HL-60 (cell line): ENCODE measurements at regions not wholly inside any gene's neighbourhood (a gene's known extent, or its start where the extent isn't known, plus 50 kb on each side); places are given as distances from the start of the nearest gene placed in this dataset.

ENCODE experiments used
- GABPA ChIP-seq: IDR thresholded peaks from 2 replicates; pipeline ENCODE4 v1.6.1; 2012; ENCODE audit warnings: low read depth
- POLR2AphosphoS5 ChIP-seq: IDR thresholded peaks from 2 replicates; pipeline ENCODE4 v1.6.1; 2012; ENCODE audit warnings: low read depth
- SPI1 ChIP-seq: IDR thresholded peaks from 2 replicates; pipeline ENCODE4 v1.6.1; 2012; ENCODE audit warnings: low read depth, mild to moderate bottlenecking, borderline replicate concordance
- TF ChIP-seq, protein P1 (sequence below): IDR thresholded peaks from one replicate; pipeline ENCODE4 v1.5.1; 2011; ENCODE audit warnings: low read length, control low read depth, inconsistent platforms; ENCODE audit not compliant: insufficient read depth
- TF ChIP-seq, protein P2 (sequence below): IDR thresholded peaks from 2 replicates; pipeline ENCODE4 v1.6.1; 2012; ENCODE audit warnings: low read depth; ENCODE audit not compliant: insufficient replicate concordance

DNA sequence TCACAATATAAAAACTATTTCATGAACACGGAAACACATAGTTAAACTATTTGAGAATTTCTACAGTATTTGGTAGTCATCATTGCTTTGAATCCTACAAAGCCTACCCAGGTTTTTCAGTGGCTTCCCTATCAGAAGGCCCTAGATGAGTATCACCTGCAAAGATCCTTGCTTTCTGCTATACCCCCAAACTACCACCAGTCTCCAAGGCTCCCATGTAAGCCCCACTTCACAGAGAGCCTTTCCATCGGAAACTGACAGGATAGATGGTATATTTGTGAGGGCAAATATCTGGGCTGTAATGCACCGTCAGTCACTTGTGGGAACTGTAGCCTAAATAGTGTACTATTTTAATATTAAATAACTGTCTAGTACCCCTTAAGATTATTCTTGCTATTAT is 674.3 kb downstream of the BRINP3 start:
- TF ChIP-seq, protein P1, sequence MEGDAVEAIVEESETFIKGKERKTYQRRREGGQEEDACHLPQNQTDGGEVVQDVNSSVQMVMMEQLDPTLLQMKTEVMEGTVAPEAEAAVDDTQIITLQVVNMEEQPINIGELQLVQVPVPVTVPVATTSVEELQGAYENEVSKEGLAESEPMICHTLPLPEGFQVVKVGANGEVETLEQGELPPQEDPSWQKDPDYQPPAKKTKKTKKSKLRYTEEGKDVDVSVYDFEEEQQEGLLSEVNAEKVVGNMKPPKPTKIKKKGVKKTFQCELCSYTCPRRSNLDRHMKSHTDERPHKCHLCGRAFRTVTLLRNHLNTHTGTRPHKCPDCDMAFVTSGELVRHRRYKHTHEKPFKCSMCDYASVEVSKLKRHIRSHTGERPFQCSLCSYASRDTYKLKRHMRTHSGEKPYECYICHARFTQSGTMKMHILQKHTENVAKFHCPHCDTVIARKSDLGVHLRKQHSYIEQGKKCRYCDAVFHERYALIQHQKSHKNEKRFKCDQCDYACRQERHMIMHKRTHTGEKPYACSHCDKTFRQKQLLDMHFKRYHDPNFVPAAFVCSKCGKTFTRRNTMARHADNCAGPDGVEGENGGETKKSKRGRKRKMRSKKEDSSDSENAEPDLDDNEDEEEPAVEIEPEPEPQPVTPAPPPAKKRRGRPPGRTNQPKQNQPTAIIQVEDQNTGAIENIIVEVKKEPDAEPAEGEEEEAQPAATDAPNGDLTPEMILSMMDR, result no peak
- TF ChIP-seq GABPA (no peak), POLR2AphosphoS5 (no peak), SPI1 (no peak)
- TF ChIP-seq, protein P2, sequence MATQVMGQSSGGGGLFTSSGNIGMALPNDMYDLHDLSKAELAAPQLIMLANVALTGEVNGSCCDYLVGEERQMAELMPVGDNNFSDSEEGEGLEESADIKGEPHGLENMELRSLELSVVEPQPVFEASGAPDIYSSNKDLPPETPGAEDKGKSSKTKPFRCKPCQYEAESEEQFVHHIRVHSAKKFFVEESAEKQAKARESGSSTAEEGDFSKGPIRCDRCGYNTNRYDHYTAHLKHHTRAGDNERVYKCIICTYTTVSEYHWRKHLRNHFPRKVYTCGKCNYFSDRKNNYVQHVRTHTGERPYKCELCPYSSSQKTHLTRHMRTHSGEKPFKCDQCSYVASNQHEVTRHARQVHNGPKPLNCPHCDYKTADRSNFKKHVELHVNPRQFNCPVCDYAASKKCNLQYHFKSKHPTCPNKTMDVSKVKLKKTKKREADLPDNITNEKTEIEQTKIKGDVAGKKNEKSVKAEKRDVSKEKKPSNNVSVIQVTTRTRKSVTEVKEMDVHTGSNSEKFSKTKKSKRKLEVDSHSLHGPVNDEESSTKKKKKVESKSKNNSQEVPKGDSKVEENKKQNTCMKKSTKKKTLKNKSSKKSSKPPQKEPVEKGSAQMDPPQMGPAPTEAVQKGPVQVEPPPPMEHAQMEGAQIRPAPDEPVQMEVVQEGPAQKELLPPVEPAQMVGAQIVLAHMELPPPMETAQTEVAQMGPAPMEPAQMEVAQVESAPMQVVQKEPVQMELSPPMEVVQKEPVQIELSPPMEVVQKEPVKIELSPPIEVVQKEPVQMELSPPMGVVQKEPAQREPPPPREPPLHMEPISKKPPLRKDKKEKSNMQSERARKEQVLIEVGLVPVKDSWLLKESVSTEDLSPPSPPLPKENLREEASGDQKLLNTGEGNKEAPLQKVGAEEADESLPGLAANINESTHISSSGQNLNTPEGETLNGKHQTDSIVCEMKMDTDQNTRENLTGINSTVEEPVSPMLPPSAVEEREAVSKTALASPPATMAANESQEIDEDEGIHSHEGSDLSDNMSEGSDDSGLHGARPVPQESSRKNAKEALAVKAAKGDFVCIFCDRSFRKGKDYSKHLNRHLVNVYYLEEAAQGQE, result no peak
